ENCODE measurements at regions not wholly inside any gene's neighbourhood (a gene's known extent, or its start where the extent isn't known, plus 50 kb on each side); places are given as distances from the start of the nearest gene placed in this dataset.

- no peak for DNase-seq
- intact Hi-C loops (cut with DNase I; ENCODE audit: low total_unique reads), result no loop called here
- no peak overlapping the region for H3K27ac ChIP-seq
- no peaks in the 10 kb centered on the region for H3K27me3 ChIP-seq
- no peaks in the 10 kb centered on the region for H3K4me1 ChIP-seq
- H3K36me3 ChIP-seq (ENCODE audit: low read depth, missing control alignments), result no peaks in the 10 kb centered on the region
- no peaks in the 10 kb centered on the region for H3K9me3 ChIP-seq
- no peak overlapping the region for H3K4me3 ChIP-seq
- TF ChIP-seq CTCF (IDR thresholded peaks at IDR 0.05), result no peak
- no peak for TF ChIP-seq POLR2A (IDR thresholded peaks at IDR 0.05)
- WGBS, 2 donors, result 40 to 66% methylated on average over 2 of the region's 2 CpGs
Measured at GRCh38 chr10:35852721-35853120, 210.6 kb upstream of the FZD8 start.

GRCh38 chr10:35848412-35848811 is 206.3 kb upstream of the FZD8 start:
- H3K27ac ChIP-seq, result no peak overlapping the region
- TF ChIP-seq POLR2A (IDR thresholded peaks at IDR 0.05), result no peak
- no peak for TF ChIP-seq CTCF (IDR thresholded peaks at IDR 0.05)
- 63 to 74% methylated on average over 5 of the region's 5 CpGs for WGBS, 2 donors
- H3K9me3 ChIP-seq, result no peaks in the 10 kb centered on the region
- DNase-seq, result no peak
- no peaks in the 10 kb centered on the region for H3K36me3 ChIP-seq (ENCODE audit: low read depth, missing control alignments)
- H3K27me3 ChIP-seq, result no peaks in the 10 kb centered on the region
- no peaks in the 10 kb centered on the region for H3K4me1 ChIP-seq
- no peak overlapping the region for H3K4me3 ChIP-seq
- intact Hi-C loops (cut with DNase I; ENCODE audit: low total_unique reads), result no loop called here

- no peak for TF ChIP-seq POLR2A (IDR thresholded peaks at IDR 0.05)
- no peak for TF ChIP-seq CTCF (IDR thresholded peaks at IDR 0.05)
- H3K27ac ChIP-seq, result no peak overlapping the region
- H3K9me3 ChIP-seq, result no peaks in the 10 kb centered on the region
- WGBS, 2 donors, result 92 to 94% methylated on average over 5 of the region's 5 CpGs
- no peak for DNase-seq
- intact Hi-C loops (cut with DNase I; ENCODE audit: low total_unique reads), result no loop called here
- H3K4me1 ChIP-seq, result no peaks in the 10 kb centered on the region
- no peaks in the 10 kb centered on the region for H3K27me3 ChIP-seq
- no peak overlapping the region for H3K4me3 ChIP-seq
- no peaks in the 10 kb centered on the region for H3K36me3 ChIP-seq (ENCODE audit: low read depth, missing control alignments)
Measured at GRCh38 chr10:35844686-35845085, 202.6 kb upstream of the FZD8 start.

GRCh38 chr10:35843524-35844181 is 201.6 kb upstream of the FZD8 start:
- H3K27me3 ChIP-seq, result no peaks in the 10 kb centered on the region
- no peak for TF ChIP-seq POLR2A (IDR thresholded peaks at IDR 0.05)
- no peak for TF ChIP-seq CTCF (IDR thresholded peaks at IDR 0.05)
- H3K4me3 ChIP-seq, result no peak overlapping the region
- H3K27ac ChIP-seq, result no peak overlapping the region
- H3K36me3 ChIP-seq (ENCODE audit: low read depth, missing control alignments), result no peaks in the 10 kb centered on the region
- H3K9me3 ChIP-seq, result no peaks in the 10 kb centered on the region
- intact Hi-C loops (cut with DNase I; ENCODE audit: low total_unique reads), result no loop called here
- WGBS, 2 donors, result 29 to 45% methylated on average over 12 to 13 of the region's 13 CpGs
- DNase-seq, result no peak
- no peaks in the 10 kb centered on the region for H3K4me1 ChIP-seq

GRCh38 chr10:35838054-35838453 is 196.0 kb upstream of the FZD8 start:
- intact Hi-C loops (cut with DNase I; ENCODE audit: low total_unique reads), result no loop called here
- H3K9me3 ChIP-seq, result no peaks in the 10 kb centered on the region
- no peaks in the 10 kb centered on the region for H3K27me3 ChIP-seq
- H3K36me3 ChIP-seq (ENCODE audit: low read depth, missing control alignments), result no peaks in the 10 kb centered on the region
- H3K4me1 ChIP-seq, result no peaks in the 10 kb centered on the region
- WGBS, 2 donors, result 89 to 95% methylated on average over 2 of the region's 2 CpGs
- no peak overlapping the region for H3K4me3 ChIP-seq
- no peak overlapping the region for H3K27ac ChIP-seq
- no peak for DNase-seq
- TF ChIP-seq CTCF (IDR thresholded peaks at IDR 0.05), result no peak
- TF ChIP-seq POLR2A (IDR thresholded peaks at IDR 0.05), result no peak
